ENCODE measurements at regions not wholly inside any gene's neighbourhood (a gene's known extent, or its start where the extent isn't known, plus 50 kb on each side); places are given as distances from the start of the nearest gene placed in this dataset.

GRCh38 chr6:121776054-121776453, 340.6 kb downstream of the GJA1 start:
- no peak for TF ChIP-seq CTCF (IDR thresholded peaks at IDR 0.05)
- TF ChIP-seq ZFX (IDR thresholded peaks at IDR 0.05; ENCODE audit: borderline replicate concordance): no peak
